ENCODE measurements at regions not wholly inside any gene's neighbourhood (a gene's known extent, or its start where the extent isn't known, plus 50 kb on each side); places are given as distances from the start of the nearest gene placed in this dataset.
"Not testable (repeated sequence)": the region's sequence is repeated elsewhere in the genome, so short reads cannot be mapped to it uniquely, and the experiment has no call there.

- DNase-seq: no peak
Observed at GRCh38 chr9:84054341-84055010, 73.9 kb downstream of the RMI1 start.

DNA sequence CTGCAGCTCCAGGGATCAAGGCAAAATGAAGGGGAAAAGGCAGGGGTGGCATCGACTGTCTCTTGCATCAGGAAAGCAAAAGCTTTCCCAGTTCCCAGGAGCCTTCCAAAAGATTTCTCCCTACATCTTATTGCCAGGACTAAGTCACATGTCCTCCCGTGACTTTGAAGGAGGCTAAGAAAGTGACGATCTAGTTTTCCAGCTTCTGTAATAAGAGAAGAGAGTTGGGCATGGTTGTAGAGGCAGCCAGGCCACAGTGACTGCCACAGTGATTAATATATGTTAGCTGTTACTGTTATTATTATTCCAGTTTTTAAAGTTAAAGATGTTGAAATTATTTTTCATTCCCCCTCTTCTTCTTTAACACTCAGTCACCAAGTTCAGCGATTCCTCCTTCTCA is 77.1 kb downstream of the RMI1 start:
- no peak for DNase-seq

DNA sequence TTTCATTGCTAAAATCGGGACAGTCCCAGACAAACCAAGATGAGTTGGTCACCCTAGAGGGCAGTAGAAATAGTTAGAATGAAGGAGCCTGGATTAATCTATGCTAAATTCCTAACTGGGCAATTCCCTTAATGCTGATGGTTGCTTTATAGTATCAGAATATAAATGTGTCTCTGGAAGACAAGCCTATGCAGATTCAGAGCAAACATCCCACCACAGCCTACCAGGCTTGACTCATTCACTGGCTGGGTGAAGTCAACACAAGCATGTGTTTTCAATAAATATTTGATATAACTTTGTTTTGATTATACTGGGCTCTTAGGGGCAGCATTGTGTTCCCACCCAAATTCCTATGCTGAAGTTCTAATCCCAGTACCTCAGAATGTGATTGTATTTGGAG is 79.3 kb downstream of the RMI1 start:
- DNase-seq: no peak

- DNase-seq: peak; percentile 14
Observed at GRCh38 chr9:84061613-84062193, 81.1 kb downstream of the RMI1 start.

DNA sequence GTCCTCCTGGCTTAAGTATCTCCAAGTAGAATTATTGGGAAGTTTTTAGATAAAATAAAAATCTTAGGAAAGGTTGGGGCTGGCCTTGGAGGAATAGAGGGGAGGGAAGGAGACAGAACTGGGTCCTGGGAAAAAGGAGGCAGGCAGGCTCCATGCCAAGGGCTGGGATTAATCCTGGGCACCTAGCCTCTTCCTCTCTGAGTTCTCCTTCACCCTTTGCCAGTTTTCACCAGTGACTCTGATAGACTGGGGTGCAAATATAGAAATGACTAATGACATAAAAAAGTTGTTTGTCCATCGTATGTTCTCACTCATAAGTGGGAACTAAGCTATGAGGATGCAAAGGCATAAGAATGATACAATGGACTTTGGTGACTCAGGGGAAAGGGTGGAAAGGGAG is 81.9 kb downstream of the RMI1 start:
- no peak for DNase-seq

DNA sequence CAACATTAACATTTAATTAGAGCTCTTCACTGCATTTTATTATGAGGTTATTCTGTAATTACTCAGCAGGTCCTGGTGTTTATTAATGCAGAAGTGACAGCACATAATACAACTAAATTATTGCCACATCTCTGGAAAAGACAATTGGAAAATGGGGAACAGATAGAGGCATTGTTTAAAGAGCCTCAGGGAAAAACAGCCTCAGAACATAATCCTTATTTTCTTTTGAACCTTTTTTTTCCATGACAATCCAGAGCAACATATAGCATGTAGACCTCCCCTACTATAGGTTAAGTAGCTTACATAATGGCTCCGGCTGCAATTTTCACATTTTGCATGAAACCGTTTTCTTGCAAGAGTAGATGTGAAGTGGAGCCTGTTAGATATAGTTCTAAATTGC is 87.2 kb downstream of the RMI1 start:
- DNase-seq: no peak

DNA sequence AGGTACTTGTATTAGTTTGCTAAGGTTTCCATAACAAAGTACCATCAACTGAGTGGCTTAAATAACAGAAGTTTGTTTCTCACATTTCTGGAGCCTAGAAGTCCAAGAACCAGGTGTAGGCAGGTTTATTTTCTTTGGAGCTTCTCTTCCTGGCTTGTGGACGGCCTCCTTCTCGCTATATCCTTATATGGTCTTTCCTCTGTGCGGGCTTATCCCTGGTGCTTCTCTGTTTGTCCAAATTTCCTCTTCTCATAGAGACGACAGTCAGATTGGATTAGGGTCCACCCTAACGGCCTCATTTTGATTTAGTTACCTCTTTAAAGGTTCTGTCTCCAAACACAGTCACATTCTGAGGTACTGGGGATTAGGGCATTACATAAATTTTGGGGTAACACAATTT is 88.3 kb downstream of the RMI1 start:
- DNase-seq: no peak

- no peak for DNase-seq
Observed at GRCh38 chr9:84070590-84070989, 90.0 kb downstream of the RMI1 start.

- DNase-seq: no peak
Observed at GRCh38 chr9:84072621-84073180, 92.1 kb downstream of the RMI1 start.

DNA sequence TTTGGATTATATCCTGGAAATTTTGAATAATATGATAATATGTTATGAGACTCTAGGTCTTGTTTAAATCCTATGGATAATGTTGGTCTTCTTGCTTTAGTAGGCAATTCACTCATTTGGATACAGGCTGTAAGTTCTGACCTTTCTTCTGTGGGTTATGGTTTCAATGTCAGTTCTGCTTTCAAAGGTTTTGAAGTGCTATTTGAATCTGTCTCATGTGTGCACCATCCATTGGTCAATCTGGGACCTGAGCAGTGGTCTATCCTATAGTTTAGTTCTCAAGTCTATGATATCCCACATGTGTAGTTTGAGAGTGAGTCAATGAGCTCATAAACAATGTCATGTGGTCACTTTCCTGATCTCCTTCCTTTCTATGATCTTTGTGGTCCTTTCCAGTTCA is 94.4 kb downstream of the RMI1 start:
- DNase-seq: no peak

- no peak for DNase-seq
Observed at GRCh38 chr9:84076384-84076783, 95.8 kb downstream of the RMI1 start.

- not testable (repeated sequence) for DNase-seq
Observed at GRCh38 chr9:84077816-84078215, 97.2 kb downstream of the RMI1 start.

DNA sequence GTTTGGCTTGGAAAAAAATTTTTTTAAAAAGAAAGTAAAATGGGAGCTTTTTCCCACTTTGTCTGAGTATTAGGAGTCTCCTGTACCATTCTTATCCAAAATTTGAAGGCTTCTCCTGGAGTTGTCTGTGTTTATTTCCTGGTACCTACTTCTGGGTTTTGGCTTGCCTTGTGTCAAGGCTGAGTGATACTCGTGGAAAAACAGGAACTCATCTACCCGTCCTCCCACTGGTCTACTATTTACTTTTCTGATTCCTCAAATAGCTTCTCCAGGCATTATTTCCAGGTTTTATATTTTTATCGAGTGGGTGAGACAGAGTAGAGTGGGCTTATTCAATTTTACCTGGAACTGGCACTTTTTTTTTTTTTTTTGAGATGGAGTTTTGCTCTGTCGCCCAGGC is 99.4 kb downstream of the RMI1 start:
- no peak for DNase-seq

- no peak for DNase-seq
Observed at GRCh38 chr9:84101964-84102632, 121.5 kb downstream of the RMI1 start.

GRCh38 chr9:84103651-84104377 is 123.2 kb downstream of the RMI1 start:
- no peak for DNase-seq

- no peak for DNase-seq
Observed at GRCh38 chr9:84107081-84107480, 126.5 kb downstream of the RMI1 start.

- no peak for DNase-seq
Observed at GRCh38 chr9:84107995-84108394, 127.4 kb downstream of the RMI1 start.

- DNase-seq: no peak
Observed at GRCh38 chr9:84111726-84112125, 131.1 kb downstream of the RMI1 start.

DNA sequence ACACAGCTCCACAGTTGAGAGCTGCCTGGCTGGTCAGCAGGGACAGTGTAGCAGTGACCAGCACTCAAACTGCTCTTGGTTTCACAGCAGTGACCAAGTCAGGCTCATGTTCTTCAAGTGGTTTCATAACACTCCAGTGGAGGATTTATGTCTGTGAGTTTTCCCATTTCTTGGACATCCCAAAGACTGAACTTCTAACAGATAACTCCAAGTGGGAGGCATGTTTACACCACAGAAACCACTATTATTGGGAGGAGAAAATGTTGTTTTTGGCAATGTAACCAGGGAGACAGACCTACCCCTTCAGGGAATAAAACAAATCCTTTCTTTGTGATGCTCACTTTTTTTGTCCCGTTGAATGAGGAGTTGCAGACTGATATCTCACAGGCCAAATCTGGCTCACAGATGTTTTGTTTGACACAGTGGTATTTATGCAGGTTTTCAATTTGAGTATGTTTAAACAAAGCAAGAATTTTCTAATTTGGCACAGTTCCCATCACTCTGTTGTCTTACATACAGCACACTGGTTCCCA is 141.5 kb downstream of the RMI1 start:
- peak; percentile 53 for DNase-seq

GRCh38 chr9:84122572-84122971 is 142.0 kb downstream of the RMI1 start:
- DNase-seq: no peak

- no peak for DNase-seq
Observed at GRCh38 chr9:84123648-84124406, 143.2 kb downstream of the RMI1 start.

- no peak for DNase-seq
Observed at GRCh38 chr9:84125046-84125445, 144.4 kb downstream of the RMI1 start.
